Activated T-cell treated with anti-CD3 and anti-CD28 coated beads, Interleukin-2, amount 50 U/mL, for 72 hours (primary cell): ENCODE measurements at regions not wholly inside any gene's neighbourhood (a gene's known extent, or its start where the extent isn't known, plus 50 kb on each side); places are given as distances from the start of the nearest gene placed in this dataset.

Experiments used
- ATAC-seq, 2 donors: fragments of 150-1000 bp; cut with Tn5 transposase; replicated peaks in 1 of 2; 2 replicates each; pipeline ENCODE4 v1.10.0; 2021; ENCODE audit warnings: moderate library complexity in 2 of 2, mild to moderate bottlenecking in 1 of 2
- DNase-seq, 2 donors: peaks; one replicate each; pipeline ENCODE4 v3.0.0; 2021 to 2022; ENCODE audit warnings: mixed read lengths in 1 of 2
- H3K27ac Mint-ChIP-seq: one replicate; pipeline ENCODE4 v1.8.0; 2022; ENCODE audit warnings: mild to moderate bottlenecking, moderate library complexity, mixed read lengths
- H3K27me3 Mint-ChIP-seq: one replicate; pipeline ENCODE4 v1.8.0; 2022; ENCODE audit warnings: low read depth, mixed read lengths
- H3K36me3 Mint-ChIP-seq, 2 donors: one replicate each; pipeline ENCODE4 v1.8.0; 2022; ENCODE audit warnings: mixed read lengths in 2 of 2, mild to moderate bottlenecking in 1 of 2; ENCODE audit not compliant: insufficient read depth in 2 of 2
- H3K4me1 Mint-ChIP-seq: one replicate; pipeline ENCODE4 v1.8.0; 2022; ENCODE audit warnings: low read depth, mixed read lengths
- H3K4me3 Mint-ChIP-seq, 2 donors: one replicate each; pipeline ENCODE4 v1.8.0; 2022; ENCODE audit warnings: mild to moderate bottlenecking in 2 of 2, mixed read lengths in 2 of 2, moderate library complexity in 2 of 2
- H3K9me3 Mint-ChIP-seq, 2 donors: one replicate each; pipeline ENCODE4 v1.8.0; 2022; ENCODE audit warnings: mixed read lengths in 2 of 2

DNA sequence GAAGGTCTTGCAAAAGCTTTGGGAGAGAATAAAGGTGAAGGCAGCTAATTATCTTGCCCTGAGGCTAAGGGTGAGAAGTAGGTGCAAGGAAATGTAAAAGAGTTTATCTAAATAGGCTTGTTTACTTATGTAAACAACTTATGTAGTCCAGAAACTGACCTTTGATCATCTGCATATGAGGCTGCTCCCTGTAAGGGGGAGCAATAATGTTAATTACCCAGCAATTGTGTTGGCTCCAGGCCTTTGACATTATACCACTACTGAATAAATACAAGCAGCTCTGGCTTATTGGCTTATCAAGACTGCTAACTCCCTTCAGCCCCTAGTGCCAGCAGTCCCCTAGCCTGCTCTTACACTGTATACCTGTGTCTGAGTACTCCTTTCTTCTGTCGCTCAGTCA lies 303.7 kb upstream of the GNPDA2 start:
- H3K9me3 Mint-ChIP-seq, result peaks cover 8 to 11% of the 10 kb centered on the region in 2 donors
- no peak overlapping the region for H3K4me3 Mint-ChIP-seq
- H3K36me3 Mint-ChIP-seq, result no peaks in the 10 kb centered on the region
- no peaks in the 10 kb centered on the region for H3K27me3 Mint-ChIP-seq
- H3K4me1 Mint-ChIP-seq, result no peaks in the 10 kb centered on the region
- DNase-seq (no peak), ATAC-seq (no peak)
- H3K27ac Mint-ChIP-seq, result no peak overlapping the region

DNA sequence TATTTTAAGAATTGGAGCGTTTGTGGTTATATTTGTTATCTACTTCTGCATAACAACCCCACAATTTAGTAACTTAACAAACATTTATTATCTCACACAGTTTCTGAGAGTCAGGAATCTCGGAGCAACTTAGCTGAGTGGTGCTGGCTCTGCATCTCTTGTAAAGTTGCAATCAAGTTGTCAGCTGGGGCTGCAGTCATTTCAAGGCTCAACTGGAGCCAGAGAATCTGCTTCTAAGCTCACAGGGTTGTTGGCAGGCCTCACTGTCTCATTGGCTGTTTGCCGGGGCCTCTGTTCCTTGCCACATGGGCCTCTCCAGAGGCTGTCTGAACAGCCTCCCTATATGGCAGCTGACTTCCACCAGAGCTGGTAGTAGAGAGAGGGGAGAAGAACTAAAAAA lies 281.2 kb upstream of the GNPDA2 start:
- Mint-ChIP-seq H3K36me3 (peaks cover 0 to 4% of the 10 kb centered on the region in 2 donors), H3K4me1 (no peaks in the 10 kb centered on the region), H3K9me3 (peaks cover 4 to 12% of the 10 kb centered on the region in 2 donors), H3K27ac (no peak overlapping the region), H3K27me3 (no peaks in the 10 kb centered on the region), H3K4me3 (no peak overlapping the region)
- ATAC-seq (no peak), DNase-seq (no peak)

DNA sequence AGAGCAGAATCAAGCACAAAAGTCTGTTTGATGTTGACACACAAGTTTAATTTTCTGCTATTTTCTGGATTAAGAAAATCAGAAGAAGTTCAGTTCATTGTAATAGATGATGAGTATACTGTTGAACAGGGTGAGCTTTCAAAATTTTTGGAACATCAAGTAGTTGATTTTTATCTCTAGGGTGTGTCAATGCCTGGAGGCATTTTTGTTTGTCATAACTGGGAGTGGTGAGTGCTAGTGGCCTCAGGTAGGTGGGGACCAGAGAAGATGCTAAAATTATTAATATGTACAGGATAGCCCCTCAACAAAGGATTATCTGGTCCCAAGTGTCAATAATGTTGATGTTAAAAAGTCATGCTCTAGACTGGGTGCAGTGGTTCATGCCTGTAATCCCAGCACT lies 279.7 kb upstream of the GNPDA2 start:
- no peaks in the 10 kb centered on the region for H3K27me3 Mint-ChIP-seq
- H3K4me3 Mint-ChIP-seq, result no peak overlapping the region
- ATAC-seq, result no peak
- no peaks in the 10 kb centered on the region for H3K4me1 Mint-ChIP-seq
- no peak for DNase-seq
- peaks cover 0 to 4% of the 10 kb centered on the region in 2 donors for H3K36me3 Mint-ChIP-seq
- peaks cover 5 to 12% of the 10 kb centered on the region in 2 donors for H3K9me3 Mint-ChIP-seq
- no peak overlapping the region for H3K27ac Mint-ChIP-seq

DNA sequence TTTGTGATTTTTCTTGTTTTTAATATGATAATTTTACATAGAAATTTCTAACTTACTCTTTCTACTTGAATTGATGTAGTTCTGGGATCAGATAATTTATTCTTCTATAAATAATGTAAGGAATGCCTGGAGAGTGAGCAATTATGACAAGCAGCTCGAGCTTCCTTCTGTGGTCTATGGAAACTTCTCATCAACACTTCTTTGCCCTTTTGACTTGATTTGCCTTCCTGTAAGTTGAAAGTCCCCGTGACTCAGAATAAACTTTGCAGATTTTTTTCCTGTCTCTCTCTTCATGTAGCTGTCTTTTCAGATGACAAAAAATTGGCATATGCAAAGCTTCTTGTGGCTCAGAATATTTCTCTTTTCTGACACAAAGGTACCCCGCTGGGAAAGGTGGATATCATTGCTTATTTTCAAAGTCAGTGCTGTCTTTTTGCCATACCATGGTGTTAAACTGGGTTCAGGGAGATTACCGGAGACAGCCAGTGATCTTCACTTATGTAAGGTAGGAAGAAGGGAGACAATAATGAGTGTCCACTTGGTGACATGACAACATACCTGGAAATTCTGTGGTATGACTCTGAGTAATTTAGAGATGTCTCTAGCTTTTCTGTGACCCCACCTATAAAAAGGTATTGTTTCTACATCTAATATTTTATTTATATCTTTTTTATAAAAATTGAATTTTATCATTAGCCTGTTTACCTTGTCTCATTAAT lies 278.6 kb upstream of the GNPDA2 start:
- DNase-seq (no peak), ATAC-seq (no peak)
- no peak overlapping the region for H3K27ac Mint-ChIP-seq
- no peaks in the 10 kb centered on the region for H3K4me1 Mint-ChIP-seq
- H3K4me3 Mint-ChIP-seq, result no peak overlapping the region
- H3K36me3 Mint-ChIP-seq, result peaks cover 0 to 4% of the 10 kb centered on the region in 2 donors
- no peaks in the 10 kb centered on the region for H3K27me3 Mint-ChIP-seq
- peaks cover 6 to 13% of the 10 kb centered on the region in 2 donors for H3K9me3 Mint-ChIP-seq

DNA sequence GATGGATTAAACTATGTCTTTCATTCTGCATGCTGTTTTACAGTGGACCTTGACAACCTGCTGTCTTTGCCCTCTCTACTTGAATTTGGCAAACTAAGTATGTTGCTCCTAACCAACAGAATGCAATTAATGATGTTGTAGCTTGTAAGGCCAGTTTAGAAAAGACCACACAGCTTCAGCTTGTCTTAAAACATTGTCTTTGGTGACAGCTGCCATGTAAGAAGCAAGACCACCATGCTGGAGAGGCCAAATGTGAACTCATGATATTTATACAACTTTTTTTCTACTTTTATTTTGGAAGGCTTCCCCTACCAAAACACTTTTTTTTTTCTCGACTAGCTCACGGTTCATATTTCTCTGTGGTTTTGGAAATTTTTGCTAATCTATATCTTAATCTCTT lies 278.0 kb upstream of the GNPDA2 start:
- ATAC-seq (no peak), DNase-seq (no peak)
- H3K27ac Mint-ChIP-seq, result no peak overlapping the region
- no peak overlapping the region for H3K4me3 Mint-ChIP-seq
- no peaks in the 10 kb centered on the region for H3K27me3 Mint-ChIP-seq
- peaks cover 10 to 14% of the 10 kb centered on the region in 2 donors for H3K9me3 Mint-ChIP-seq
- H3K36me3 Mint-ChIP-seq, result peaks cover 0 to 4% of the 10 kb centered on the region in 2 donors
- no peaks in the 10 kb centered on the region for H3K4me1 Mint-ChIP-seq

DNA sequence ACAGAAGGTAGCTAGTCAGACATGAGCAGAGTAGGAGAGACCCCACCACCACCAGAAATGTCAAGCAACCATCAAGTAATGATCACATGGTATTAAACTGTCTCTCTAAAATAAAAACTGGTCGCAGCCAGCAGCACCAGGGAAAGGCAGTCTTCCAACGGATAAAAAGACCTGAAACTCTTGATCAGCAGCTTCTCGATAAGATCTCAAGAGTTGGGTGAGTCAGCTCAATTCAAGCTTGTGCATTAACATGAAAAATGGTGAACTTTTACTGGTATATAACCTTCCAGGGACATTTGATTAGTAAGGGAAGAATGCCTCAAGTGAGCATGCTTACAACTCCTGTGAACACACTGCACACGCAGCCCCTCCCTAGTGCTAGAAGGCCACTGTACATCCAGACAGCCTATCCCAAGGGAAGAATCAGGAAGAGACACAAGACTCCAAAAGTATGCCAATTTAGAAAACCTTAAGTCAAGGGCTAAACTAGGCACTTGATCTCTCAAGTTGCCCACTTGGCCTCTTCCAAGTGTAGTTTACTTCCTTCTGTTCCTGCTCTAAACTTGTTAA lies 270.0 kb upstream of the GNPDA2 start:
- Mint-ChIP-seq H3K4me1 (no peaks in the 10 kb centered on the region), H3K4me3 (no peak overlapping the region), H3K36me3 (no peaks in the 10 kb centered on the region), H3K9me3 (peaks cover 9% of the 10 kb centered on the region in 2 donors), H3K27ac (no peak overlapping the region), H3K27me3 (no peaks in the 10 kb centered on the region)
- DNase-seq (no peak), ATAC-seq (no peak)

DNA sequence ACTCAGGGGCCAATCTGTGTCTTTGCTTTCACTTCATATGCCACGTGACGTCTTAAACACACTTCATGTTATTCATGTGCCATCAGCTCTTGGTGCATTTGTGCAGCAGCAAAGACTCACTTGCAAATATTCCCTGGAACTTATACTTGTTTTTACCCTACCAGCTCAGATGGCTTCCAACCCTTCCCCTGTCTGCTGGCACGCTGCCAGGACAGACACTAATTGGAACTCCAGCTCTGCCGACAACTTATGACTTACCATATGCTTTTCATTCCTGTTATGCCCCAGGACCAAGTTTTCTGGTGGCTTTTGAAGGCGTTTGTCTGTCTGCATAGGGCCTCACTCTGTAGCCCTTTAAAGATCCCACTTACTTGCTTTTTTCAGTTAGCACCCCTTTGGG lies 261.7 kb upstream of the GNPDA2 start:
- Mint-ChIP-seq H3K27ac (no peak overlapping the region), H3K4me3 (no peak overlapping the region), H3K9me3 (peaks cover 12 to 14% of the 10 kb centered on the region in 2 donors), H3K27me3 (no peaks in the 10 kb centered on the region), H3K36me3 (peaks cover 0 to 2% of the 10 kb centered on the region in 2 donors), H3K4me1 (no peaks in the 10 kb centered on the region)
- ATAC-seq (no peak), DNase-seq (no peak)

DNA sequence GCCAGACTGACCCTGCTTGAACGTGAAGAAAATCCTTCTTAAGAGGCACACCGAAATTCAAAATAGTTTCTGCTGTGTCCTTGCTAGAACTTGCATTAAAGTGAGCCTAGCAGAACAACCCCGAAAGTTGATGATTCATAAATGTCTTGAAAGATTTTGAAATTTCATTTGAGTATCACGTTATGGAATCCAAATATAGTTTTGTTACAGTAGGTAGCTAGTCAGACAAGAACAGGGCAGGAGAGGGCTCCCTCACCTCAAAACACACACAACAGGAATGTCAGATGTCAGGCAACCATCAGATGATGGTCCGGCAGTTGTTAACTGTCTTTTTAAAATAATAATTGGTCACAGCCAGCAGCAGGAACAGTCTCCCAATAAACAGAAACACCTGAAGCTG lies 259.6 kb upstream of the GNPDA2 start:
- DNase-seq (no peak), ATAC-seq (no peak)
- H3K4me3 Mint-ChIP-seq, result no peak overlapping the region
- H3K27me3 Mint-ChIP-seq, result no peaks in the 10 kb centered on the region
- no peaks in the 10 kb centered on the region for H3K4me1 Mint-ChIP-seq
- peaks cover 9% of the 10 kb centered on the region in 2 donors for H3K9me3 Mint-ChIP-seq
- H3K27ac Mint-ChIP-seq, result no peak overlapping the region
- peaks cover 0 to 2% of the 10 kb centered on the region in 2 donors for H3K36me3 Mint-ChIP-seq

DNA sequence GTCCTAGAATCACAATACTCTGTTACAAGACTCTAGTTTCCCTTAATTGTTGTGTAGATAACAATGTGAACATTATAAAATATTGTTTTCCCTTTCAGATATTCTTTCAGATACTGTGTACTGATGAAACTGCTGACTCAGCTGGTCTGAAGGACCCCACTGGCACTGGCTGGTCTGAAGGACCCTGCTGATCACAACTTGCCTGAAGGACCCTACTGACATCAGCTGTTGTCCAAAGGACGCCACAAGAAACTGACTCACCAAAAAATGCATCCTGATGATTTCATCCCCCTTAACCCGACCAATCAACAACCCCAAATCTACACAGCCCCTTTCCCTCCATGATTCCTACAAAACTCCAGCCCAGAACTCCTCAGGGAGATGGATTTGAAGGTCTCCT lies 258.8 kb upstream of the GNPDA2 start:
- H3K27ac Mint-ChIP-seq, result no peak overlapping the region
- no peaks in the 10 kb centered on the region for H3K27me3 Mint-ChIP-seq
- peaks cover 0 to 2% of the 10 kb centered on the region in 2 donors for H3K36me3 Mint-ChIP-seq
- no peak for DNase-seq
- peaks cover 9 to 11% of the 10 kb centered on the region in 2 donors for H3K9me3 Mint-ChIP-seq
- no peaks in the 10 kb centered on the region for H3K4me1 Mint-ChIP-seq
- no peak for ATAC-seq
- H3K4me3 Mint-ChIP-seq, result no peak overlapping the region

DNA sequence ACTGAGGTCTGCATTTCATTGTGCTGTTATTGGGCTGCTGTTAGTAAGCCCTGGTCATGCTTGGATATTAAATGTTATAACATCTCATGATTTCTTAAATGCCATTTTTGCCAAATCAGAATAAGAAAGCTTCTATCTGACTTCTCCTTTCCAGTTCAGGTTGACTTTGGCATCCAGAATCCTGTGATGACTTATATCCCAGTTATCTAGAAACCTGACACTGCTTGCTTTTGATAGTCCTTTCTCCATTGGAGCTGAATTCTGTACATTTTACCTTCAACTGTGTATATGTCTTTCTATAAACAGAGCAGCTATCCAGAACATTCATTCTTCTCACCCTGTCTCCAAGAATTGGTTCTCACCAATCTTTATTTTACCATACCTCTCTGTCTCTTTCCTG lies 257.7 kb upstream of the GNPDA2 start:
- ATAC-seq (no peak), DNase-seq (no peak)
- no peak overlapping the region for H3K27ac Mint-ChIP-seq
- H3K9me3 Mint-ChIP-seq, result peaks cover 10 to 12% of the 10 kb centered on the region in 2 donors
- peaks cover 0 to 2% of the 10 kb centered on the region in 2 donors for H3K36me3 Mint-ChIP-seq
- H3K27me3 Mint-ChIP-seq, result no peaks in the 10 kb centered on the region
- no peak overlapping the region for H3K4me3 Mint-ChIP-seq
- H3K4me1 Mint-ChIP-seq, result no peaks in the 10 kb centered on the region

DNA sequence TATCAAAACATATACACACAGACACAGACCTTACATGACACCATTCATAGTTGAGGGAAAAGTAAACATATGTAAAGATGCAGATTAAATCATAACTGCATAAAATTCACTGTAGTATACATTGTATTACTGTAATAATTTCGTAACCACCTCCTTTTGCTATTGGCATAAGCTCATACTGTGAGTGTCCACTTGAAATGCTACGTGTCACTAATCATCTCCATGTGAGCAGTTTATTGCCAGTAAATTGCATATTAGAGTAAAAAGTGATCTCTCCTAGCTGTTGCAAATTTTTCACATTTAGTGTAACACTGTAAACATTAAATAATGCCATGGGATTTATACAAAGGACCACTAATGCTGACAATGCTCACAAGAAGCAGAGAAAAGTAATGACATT lies 256.7 kb upstream of the GNPDA2 start:
- H3K36me3 Mint-ChIP-seq, result no peaks in the 10 kb centered on the region
- no peak overlapping the region for H3K27ac Mint-ChIP-seq
- DNase-seq (no peak), ATAC-seq (no peak)
- H3K4me3 Mint-ChIP-seq, result no peak overlapping the region
- no peaks in the 10 kb centered on the region for H3K4me1 Mint-ChIP-seq
- no peaks in the 10 kb centered on the region for H3K27me3 Mint-ChIP-seq
- peaks cover 5 to 8% of the 10 kb centered on the region in 2 donors for H3K9me3 Mint-ChIP-seq

DNA sequence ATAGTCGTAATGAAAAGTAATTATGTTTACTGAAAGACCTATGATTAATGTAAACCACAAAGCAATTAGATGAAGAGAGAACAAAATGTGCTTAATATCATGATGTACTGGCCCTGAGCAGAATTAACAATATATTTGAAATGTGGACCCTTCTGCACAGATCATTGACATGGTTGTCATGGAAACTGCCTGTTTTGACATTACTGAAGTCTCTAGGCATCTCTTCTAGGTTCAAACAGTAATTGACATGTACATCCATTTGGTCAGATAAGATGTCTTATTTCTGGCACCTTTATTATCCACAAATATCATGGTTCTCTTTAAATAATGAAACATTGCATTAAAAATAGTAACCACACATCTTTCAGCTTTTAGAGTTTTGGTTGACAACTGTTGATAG lies 251.7 kb upstream of the GNPDA2 start:
- H3K4me3 Mint-ChIP-seq, result no peak overlapping the region
- ATAC-seq (no peak), DNase-seq (no peak)
- H3K4me1 Mint-ChIP-seq, result no peaks in the 10 kb centered on the region
- H3K27ac Mint-ChIP-seq, result no peak overlapping the region
- peaks cover 1 to 3% of the 10 kb centered on the region in 2 donors for H3K9me3 Mint-ChIP-seq
- H3K27me3 Mint-ChIP-seq, result no peaks in the 10 kb centered on the region
- H3K36me3 Mint-ChIP-seq, result no peaks in the 10 kb centered on the region

DNA sequence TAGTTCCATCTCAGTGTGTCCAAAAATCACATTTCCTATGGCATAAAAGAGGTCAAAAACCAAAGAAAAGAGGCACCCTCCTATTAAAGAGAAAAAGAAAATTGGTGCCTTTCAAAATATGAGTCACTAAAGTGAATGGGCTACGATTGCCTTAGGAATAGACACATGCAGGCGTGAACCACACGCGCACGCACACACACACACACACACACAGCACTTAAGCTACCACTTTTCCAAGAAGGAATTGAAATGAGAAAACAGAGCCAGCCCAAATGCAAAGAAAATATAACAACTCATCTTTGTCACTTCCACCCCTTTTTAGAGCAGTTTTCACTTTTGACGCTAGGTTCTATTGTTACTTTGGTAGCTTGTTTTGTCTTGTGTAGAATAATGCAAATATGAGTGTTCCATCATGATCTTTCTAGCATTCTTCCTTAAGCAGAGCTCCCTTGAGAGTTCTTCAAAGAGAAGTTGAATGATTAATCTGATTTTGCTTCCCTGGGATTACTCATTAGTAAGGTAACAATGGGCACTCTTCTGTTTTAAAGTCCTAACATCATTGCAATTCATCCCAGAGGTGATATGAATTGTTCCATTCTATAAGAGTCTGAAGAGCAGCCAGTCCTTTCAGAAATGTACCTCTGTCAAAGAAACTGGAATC lies 239.2 kb upstream of the GNPDA2 start:
- DNase-seq (no peak), ATAC-seq (no peak)
- H3K9me3 Mint-ChIP-seq, result peaks cover 1 to 12% of the 10 kb centered on the region in 2 donors
- H3K36me3 Mint-ChIP-seq, result peaks cover 0 to 2% of the 10 kb centered on the region in 2 donors
- no peaks in the 10 kb centered on the region for H3K27me3 Mint-ChIP-seq
- H3K4me3 Mint-ChIP-seq, result no peak overlapping the region
- H3K27ac Mint-ChIP-seq, result no peak overlapping the region
- H3K4me1 Mint-ChIP-seq, result no peaks in the 10 kb centered on the region
